Natural killer cell (primary cell): ENCODE measurements at regions not wholly inside any gene's neighbourhood (a gene's known extent, or its start where the extent isn't known, plus 50 kb on each side); places are given as distances from the start of the nearest gene placed in this dataset.
"Not testable (repeated sequence)": the region's sequence is repeated elsewhere in the genome, so short reads cannot be mapped to it uniquely, and the experiment has no call there.

Source experiments
- ATAC-seq, 3 donors: fragments of 150-1000 bp in 2 of 3; fragments of 200-7000 bp in 1 of 3; cut with Tn5 transposase; 1 replicate in 1 of 3; 2 replicates in 2 of 3; pipeline ENCODE4 v1.10.0; 2021; ENCODE audit warnings: mild to moderate bottlenecking in 2 of 3, moderate library complexity in 2 of 3
- DNase-seq, 2 donors: peaks; one replicate each; pipeline versions ENCODE4 v3.0.0 to v3.0.0-alpha.2; 2013 to 2021; ENCODE audit warnings: mixed read lengths in 1 of 2
- H3K27ac ChIP-seq: one replicate; pipeline ENCODE4 v1.5.1; 2013; ENCODE audit warnings: mild to moderate bottlenecking, low read length
- H3K27me3 ChIP-seq: one replicate; pipeline ENCODE4 v1.6.1; 2013; ENCODE audit warnings: low read length; ENCODE audit not compliant: control insufficient read depth, insufficient read depth
- H3K36me3 ChIP-seq: one replicate; pipeline ENCODE4 v1.6.1; 2013; ENCODE audit warnings: low read length; ENCODE audit not compliant: control insufficient read depth, insufficient read depth
- H3K4me1 ChIP-seq: one replicate; pipeline ENCODE4 v1.6.1; 2013; ENCODE audit warnings: low read length; ENCODE audit not compliant: control insufficient read depth, insufficient read depth
- H3K4me3 ChIP-seq: one replicate; pipeline ENCODE4 v1.5.1; 2013; ENCODE audit warnings: low read length
- H3K9me3 ChIP-seq: one replicate; pipeline ENCODE4 v1.6.1; 2013; ENCODE audit warnings: low read length; ENCODE audit not compliant: control insufficient read depth, insufficient read depth
- H3K27ac Mint-ChIP-seq, 2 donors: one replicate each; pipeline ENCODE4 v1.8.0; 2022; ENCODE audit warnings: mild to moderate bottlenecking in 2 of 2, mixed read lengths in 2 of 2, moderate library complexity in 1 of 2
- H3K27me3 Mint-ChIP-seq, 2 donors: one replicate each; pipeline ENCODE4 v1.8.0; 2022; ENCODE audit warnings: low read depth in 2 of 2, mixed read lengths in 2 of 2
- H3K36me3 Mint-ChIP-seq: one replicate; pipeline ENCODE4 v1.8.0; 2022; ENCODE audit warnings: mixed read lengths
- H3K4me1 Mint-ChIP-seq, 2 donors: one replicate each; pipeline ENCODE4 v1.8.0; 2022; ENCODE audit warnings: mixed read lengths in 2 of 2
- H3K4me3 Mint-ChIP-seq: one replicate; pipeline ENCODE4 v1.8.0; 2022; ENCODE audit warnings: mild to moderate bottlenecking, moderate library complexity, mixed read lengths
- H3K9me3 Mint-ChIP-seq, 2 donors: one replicate each; pipeline ENCODE4 v1.8.0; 2022; ENCODE audit warnings: mixed read lengths in 2 of 2
- WGBS: methylation state at CpG from one replicate; pipeline ENCODE4 v1.1.7; 2013; ENCODE audit warnings: missing lambda C conversion rate; ENCODE audit not compliant: insufficient coverage; 5-methylcytosine and 5-hydroxymethylcytosine counted together
- intact Hi-C: fragments of 100-400 bp; cut with micrococcal nuclease; formaldehyde crosslinking; loops from one replicate; pipeline ENCODE4 v1.14.2; 2022
- TF ChIP-seq, protein P1 (sequence below): fragments of 200-600 bp; IDR thresholded peaks from one replicate; pipeline ENCODE4 v1.8.0; 2022; ENCODE audit warnings: antibody characterized with exemption

DNA sequence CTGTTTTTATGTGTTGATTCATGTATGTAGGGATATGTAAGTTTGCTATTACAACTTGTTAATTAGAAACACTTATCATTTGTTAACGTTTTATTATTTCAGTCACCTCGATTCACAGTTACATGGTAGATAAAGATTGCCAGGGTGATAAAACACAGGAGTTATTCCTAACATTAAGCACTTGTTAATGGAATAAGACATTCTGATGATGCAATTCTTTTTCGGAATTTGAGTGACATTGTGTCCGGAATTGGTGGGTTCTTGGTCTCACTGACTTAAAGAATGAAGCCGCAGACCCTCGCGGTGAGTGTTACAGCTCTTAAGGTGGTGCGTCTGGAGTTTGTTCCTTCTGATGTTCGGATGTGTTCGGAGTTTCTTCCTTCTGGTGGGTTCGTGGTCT is 624.0 kb upstream of the CITED2 start:
- H3K4me1 Mint-ChIP-seq, H3K36me3 ChIP-seq, H3K4me1 ChIP-seq, H3K4me3 Mint-ChIP-seq, H3K27ac ChIP-seq, ATAC-seq, H3K4me3 ChIP-seq, intact Hi-C loops, H3K9me3 ChIP-seq, H3K27ac Mint-ChIP-seq, H3K27me3 Mint-ChIP-seq, H3K9me3 Mint-ChIP-seq, H3K27me3 ChIP-seq, DNase-seq, H3K36me3 Mint-ChIP-seq: not testable (repeated sequence)
- WGBS: 94% methylated on average over 11 of the region's 11 CpGs

DNA sequence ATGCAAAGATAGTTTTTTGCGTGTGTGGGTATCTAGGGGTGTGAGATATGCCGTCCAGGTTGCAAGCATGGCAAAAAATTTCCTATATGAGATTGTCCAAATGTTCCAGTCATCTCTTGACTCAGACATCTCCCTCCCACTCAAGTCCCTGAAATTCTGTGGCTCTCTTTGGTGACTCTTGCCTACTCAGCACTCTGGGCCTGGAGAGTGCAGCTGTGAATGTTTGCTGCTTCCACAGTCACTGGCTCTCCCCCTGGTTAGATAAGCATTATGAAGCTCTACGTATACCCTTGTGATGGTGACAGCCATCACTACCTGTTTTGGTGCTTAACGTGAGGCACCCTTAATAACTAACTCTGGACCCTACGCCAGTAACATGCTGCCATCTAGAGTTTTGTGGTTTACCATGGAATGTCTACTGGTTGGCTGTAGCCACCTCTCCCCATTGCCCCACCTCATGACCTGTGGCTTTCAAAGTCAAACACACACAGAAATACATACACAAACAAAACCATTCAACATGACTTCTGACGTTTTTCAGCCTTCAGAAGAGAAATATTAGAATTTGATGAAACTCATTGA is 621.9 kb upstream of the CITED2 start:
- Mint-ChIP-seq H3K9me3 (no peaks in the 10 kb centered on the region), H3K4me3 (no peak overlapping the region), H3K27me3 (no peaks in the 10 kb centered on the region), H3K27ac (no peak overlapping the region), H3K4me1 (no peaks in the 10 kb centered on the region), H3K36me3 (no peaks in the 10 kb centered on the region)
- WGBS: 80% methylated on average over 5 of the region's 6 CpGs
- H3K27me3 ChIP-seq: no peaks in the 10 kb centered on the region
- H3K4me1 ChIP-seq: no peaks in the 10 kb centered on the region
- H3K36me3 ChIP-seq: no peaks in the 10 kb centered on the region
- no peaks in the 10 kb centered on the region for H3K9me3 ChIP-seq
- intact Hi-C loops: no loop called here
- DNase-seq (peak in 1 of 2 donors; percentile 6), ATAC-seq (no peak)
- TF ChIP-seq, protein P1, sequence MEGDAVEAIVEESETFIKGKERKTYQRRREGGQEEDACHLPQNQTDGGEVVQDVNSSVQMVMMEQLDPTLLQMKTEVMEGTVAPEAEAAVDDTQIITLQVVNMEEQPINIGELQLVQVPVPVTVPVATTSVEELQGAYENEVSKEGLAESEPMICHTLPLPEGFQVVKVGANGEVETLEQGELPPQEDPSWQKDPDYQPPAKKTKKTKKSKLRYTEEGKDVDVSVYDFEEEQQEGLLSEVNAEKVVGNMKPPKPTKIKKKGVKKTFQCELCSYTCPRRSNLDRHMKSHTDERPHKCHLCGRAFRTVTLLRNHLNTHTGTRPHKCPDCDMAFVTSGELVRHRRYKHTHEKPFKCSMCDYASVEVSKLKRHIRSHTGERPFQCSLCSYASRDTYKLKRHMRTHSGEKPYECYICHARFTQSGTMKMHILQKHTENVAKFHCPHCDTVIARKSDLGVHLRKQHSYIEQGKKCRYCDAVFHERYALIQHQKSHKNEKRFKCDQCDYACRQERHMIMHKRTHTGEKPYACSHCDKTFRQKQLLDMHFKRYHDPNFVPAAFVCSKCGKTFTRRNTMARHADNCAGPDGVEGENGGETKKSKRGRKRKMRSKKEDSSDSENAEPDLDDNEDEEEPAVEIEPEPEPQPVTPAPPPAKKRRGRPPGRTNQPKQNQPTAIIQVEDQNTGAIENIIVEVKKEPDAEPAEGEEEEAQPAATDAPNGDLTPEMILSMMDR: no peak
- H3K4me3 ChIP-seq: no peak overlapping the region
- H3K27ac ChIP-seq: no peak overlapping the region

DNA sequence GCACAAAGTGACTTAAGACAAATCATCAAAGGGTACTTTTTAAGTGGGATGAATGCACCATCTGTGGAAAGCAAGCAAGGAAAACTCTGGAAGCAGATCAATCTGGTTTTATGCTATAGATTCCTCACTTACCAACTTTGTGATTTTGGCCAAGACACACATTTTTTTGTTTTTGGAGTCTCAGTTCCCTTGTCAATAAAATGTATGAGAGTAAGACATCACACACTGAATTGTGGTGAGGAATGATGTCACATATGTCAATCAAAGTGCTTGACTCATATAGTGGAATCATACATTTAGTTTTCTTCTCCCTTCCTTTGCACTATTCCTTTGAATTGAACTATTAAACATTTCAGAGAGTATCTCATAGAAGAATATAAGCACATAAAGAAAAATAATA is 620.5 kb upstream of the CITED2 start:
- Mint-ChIP-seq H3K9me3 (no peaks in the 10 kb centered on the region), H3K4me3 (no peak overlapping the region), H3K27ac (no peak overlapping the region), H3K4me1 (no peaks in the 10 kb centered on the region), H3K36me3 (no peaks in the 10 kb centered on the region), H3K27me3 (no peaks in the 10 kb centered on the region)
- intact Hi-C loops: no loop called here
- no peak for ATAC-seq
- TF ChIP-seq, protein P1: no peak
- DNase-seq: no peak
- Histone ChIP-seq H3K4me1 (no peaks in the 10 kb centered on the region), H3K27me3 (no peaks in the 10 kb centered on the region), H3K4me3 (no peak overlapping the region), H3K27ac (no peak overlapping the region), H3K9me3 (no peaks in the 10 kb centered on the region), H3K36me3 (no peaks in the 10 kb centered on the region)

DNA sequence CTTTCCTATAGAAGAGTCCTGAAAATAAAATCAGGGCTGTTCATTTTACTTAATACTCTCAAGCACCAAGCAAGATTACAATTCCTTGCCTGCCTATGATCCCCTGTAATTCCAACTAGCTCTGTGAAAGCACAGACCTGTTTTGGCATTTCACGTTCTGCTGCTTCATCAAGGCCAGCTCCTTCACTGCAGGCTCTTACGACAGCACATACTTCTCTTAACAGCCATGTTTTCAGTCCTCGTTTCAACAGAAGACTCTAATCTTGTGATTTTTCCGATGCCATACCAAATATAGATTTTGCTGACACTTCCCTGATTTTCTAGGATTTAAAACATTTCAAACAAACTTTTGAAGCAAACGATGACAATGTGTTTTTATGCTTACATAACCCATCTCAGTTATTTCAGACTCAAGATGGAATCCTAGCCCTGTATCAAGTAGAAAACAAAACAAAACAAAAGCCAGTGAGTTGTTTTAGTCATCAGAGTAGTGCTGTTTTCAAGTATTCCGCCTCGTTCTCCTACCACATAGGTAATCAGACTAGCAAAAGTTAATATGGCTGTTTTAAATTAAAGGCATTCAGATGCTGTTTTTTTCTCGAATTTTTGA is 616.5 kb upstream of the CITED2 start:
- Histone ChIP-seq H3K36me3 (no peaks in the 10 kb centered on the region), H3K27me3 (no peaks in the 10 kb centered on the region), H3K9me3 (no peaks in the 10 kb centered on the region), H3K4me3 (no peak overlapping the region), H3K4me1 (no peaks in the 10 kb centered on the region), H3K27ac (no peak overlapping the region)
- intact Hi-C loops: no loop called here
- no peaks in the 10 kb centered on the region for H3K4me1 Mint-ChIP-seq
- no peak overlapping the region for H3K4me3 Mint-ChIP-seq
- 91% methylated on average over 8 of the region's 8 CpGs for WGBS
- H3K27me3 Mint-ChIP-seq: no peaks in the 10 kb centered on the region
- no peaks in the 10 kb centered on the region for H3K36me3 Mint-ChIP-seq
- H3K9me3 Mint-ChIP-seq: no peaks in the 10 kb centered on the region
- DNase-seq: no peak
- no peak for ATAC-seq
- TF ChIP-seq, protein P1: no peak
- H3K27ac Mint-ChIP-seq: no peak overlapping the region
